BLaER1 treated with 17β-estradiol and CSF1 and Interleukin-3, amounts not matched to agents 10 nM and 100 nM (cell line): ENCODE measurements at regions not wholly inside any gene's neighbourhood (a gene's known extent, or its start where the extent isn't known, plus 50 kb on each side); places are given as distances from the start of the nearest gene placed in this dataset.

Source experiments
- H3K27ac ChIP-seq, 11 experiments: shearing (Covaris generic); formaldehyde crosslinking; 2 replicates each; pipeline ENCODE4 v1.8.1; 2022
- H3K27me3 ChIP-seq, 11 experiments: shearing (Covaris generic); formaldehyde crosslinking; 2 replicates each; pipeline ENCODE4 v1.8.1; 2022
- H3K36me3 ChIP-seq, 11 experiments: shearing (Covaris generic); formaldehyde crosslinking; 2 replicates each; pipeline ENCODE4 v1.8.1; 2022
- H3K4me1 ChIP-seq, 10 experiments: shearing (Covaris generic); formaldehyde crosslinking; 2 replicates each; pipeline ENCODE4 v1.8.1; 2022
- H3K4me2 ChIP-seq, 11 experiments: shearing (Covaris generic); formaldehyde crosslinking; 2 replicates each; pipeline ENCODE4 v1.8.1; 2022
- H3K4me3 ChIP-seq, 10 experiments: shearing (Covaris generic); formaldehyde crosslinking; 2 replicates each; pipeline ENCODE4 v1.8.1; 2022
- H3K9ac ChIP-seq, 11 experiments: shearing (Covaris generic); formaldehyde crosslinking; 2 replicates each; pipeline ENCODE4 v1.8.1; 2022
- H3K9me3 ChIP-seq, 11 experiments: shearing (Covaris generic); formaldehyde crosslinking; replicated peaks in 1 of 11; 2 replicates each; pipeline ENCODE4 v1.8.1; 2022
- H4K20me1 ChIP-seq, 11 experiments: shearing (Covaris generic); formaldehyde crosslinking; 2 replicates each; pipeline ENCODE4 v1.8.1; 2022
- Cebpa-rat ChIP-seq, 11 experiments: shearing (Covaris generic); IDR thresholded peaks; 2 replicates each; pipeline ENCODE4 v1.8.1; 2022

DNA sequence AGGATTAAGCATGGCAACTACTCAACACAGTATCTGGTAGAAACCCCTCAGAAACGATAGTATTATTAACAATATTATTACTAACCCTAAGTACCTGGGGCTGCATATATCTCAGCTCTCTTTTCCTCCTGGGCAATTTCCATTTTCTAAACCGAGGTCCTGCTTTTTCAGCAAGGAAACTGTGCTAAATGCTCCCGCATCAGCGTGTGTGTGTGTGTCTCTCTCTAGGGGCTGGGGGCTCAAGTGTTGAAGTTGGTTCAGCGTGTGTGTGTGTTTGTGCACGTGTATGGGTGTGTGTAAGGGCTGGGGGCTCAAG, 169.3 kb upstream of the MAF start:
- Histone ChIP-seq H3K4me1 (peaks cover 22 to 32% (median 26%) of the 10 kb centered on the region in 10 experiments), H3K9ac (peak overlapping the region; percentile 68 to 82 (median 80)), H4K20me1 (no peaks in the 10 kb centered on the region), H3K27me3 (no peaks in the 10 kb centered on the region), H3K9me3 (no peaks in the 10 kb centered on the region), H3K36me3 (no peaks in the 10 kb centered on the region), H3K27ac (peak overlapping the region; percentile 31 to 80 (median 70); a peak in 20 of 22 replicates), H3K4me3 (peak overlapping the region; percentile 58 to 76 (median 66)), H3K4me2 (peak overlapping the region; percentile 64 to 83 (median 79))
- TF ChIP-seq Cebpa-rat (IDR thresholded peaks at IDR 0.05), result no peak

- Histone ChIP-seq H3K9ac (0 out of 22 replicates have a peak overlapping the region, but pooled peaks of 1 of the 11 experiments have one; percentile 40), H3K27me3 (no peaks in the 10 kb centered on the region), H4K20me1 (no peaks in the 10 kb centered on the region), H3K4me2 (peak overlapping the region; percentile 64 to 83 (median 79)), H3K9me3 (no peaks in the 10 kb centered on the region), H3K36me3 (no peaks in the 10 kb centered on the region), H3K27ac (no peak overlapping the region), H3K4me1 (peaks cover 22 to 32% (median 26%) of the 10 kb centered on the region in 10 experiments), H3K4me3 (no peak overlapping the region)
- TF ChIP-seq Cebpa-rat (IDR thresholded peaks at IDR 0.05), result no peak
These were observed 168.9 kb upstream of the MAF start for GRCh38 chr16:79769270-79769927.

GRCh38 chr16:79768276-79768970, 167.9 kb upstream of the MAF start:
- Histone ChIP-seq H3K9ac (peak overlapping the region in 9 of 11 experiments; percentile 12 to 42 (median 27); a peak in 10 of 22 replicates), H3K4me3 (no peak overlapping the region), H3K4me2 (peak overlapping the region; percentile 38 to 83 (median 78)), H3K4me1 (peaks cover 22 to 32% (median 26%) of the 10 kb centered on the region in 10 experiments), H3K27ac (peak overlapping the region in 4 of 11 experiments; percentile 10 to 42 (median 14); a peak in 6 of 22 replicates), H4K20me1 (no peaks in the 10 kb centered on the region), H3K9me3 (no peaks in the 10 kb centered on the region), H3K27me3 (no peaks in the 10 kb centered on the region), H3K36me3 (no peaks in the 10 kb centered on the region)
- no peak for TF ChIP-seq Cebpa-rat (IDR thresholded peaks at IDR 0.05)

- Histone ChIP-seq H3K9ac (peak overlapping the region in 5 of 11 experiments; percentile 13 to 42 (median 35); a peak in 6 of 22 replicates), H3K4me2 (peak overlapping the region; percentile 38 to 83 (median 78); a peak in 20 of 22 replicates), H3K27me3 (no peaks in the 10 kb centered on the region), H3K27ac (peak overlapping the region in 4 of 11 experiments; percentile 10 to 42 (median 14); a peak in 5 of 22 replicates), H4K20me1 (no peaks in the 10 kb centered on the region), H3K9me3 (no peaks in the 10 kb centered on the region), H3K4me3 (no peak overlapping the region), H3K36me3 (no peaks in the 10 kb centered on the region), H3K4me1 (peaks cover 22 to 32% (median 26%) of the 10 kb centered on the region in 10 experiments)
- TF ChIP-seq Cebpa-rat (IDR thresholded peaks at IDR 0.05), result no peak
These were observed 167.1 kb upstream of the MAF start for GRCh38 chr16:79767421-79768275.

DNA sequence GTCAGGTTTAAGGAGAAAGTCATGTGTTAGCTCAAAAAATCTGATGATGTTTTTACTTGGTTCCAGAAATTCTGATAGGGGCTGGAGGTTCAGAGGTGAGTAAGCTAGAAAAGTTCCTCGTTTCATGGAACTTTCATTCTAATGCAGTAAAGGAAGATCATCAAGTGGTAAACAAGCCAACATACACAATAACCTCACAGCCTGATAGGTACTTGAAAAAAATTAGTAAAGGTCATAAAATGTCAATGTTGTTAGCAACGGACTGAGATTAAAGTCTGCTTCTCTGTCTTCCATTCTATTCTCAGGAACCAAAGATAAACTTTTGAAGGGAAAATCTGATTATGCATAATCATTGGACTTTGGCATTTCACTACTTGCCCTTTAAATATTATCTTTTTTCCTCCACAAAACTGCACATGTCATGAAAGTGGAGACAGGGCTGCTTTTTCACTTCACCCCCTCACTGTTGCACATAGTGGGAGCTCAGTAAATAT, 165.4 kb upstream of the MAF start:
- no peak overlapping the region for H3K4me3 ChIP-seq
- no peak overlapping the region for H3K27ac ChIP-seq
- H3K4me2 ChIP-seq, result no peak overlapping the region
- no peaks in the 10 kb centered on the region for H4K20me1 ChIP-seq
- peaks cover 19 to 30% (median 26%) of the 10 kb centered on the region in 10 experiments for H3K4me1 ChIP-seq
- no peak for TF ChIP-seq Cebpa-rat (IDR thresholded peaks at IDR 0.05)
- H3K36me3 ChIP-seq, result no peaks in the 10 kb centered on the region
- no peaks in the 10 kb centered on the region for H3K27me3 ChIP-seq
- H3K9me3 ChIP-seq, result no peaks in the 10 kb centered on the region
- H3K9ac ChIP-seq, result no peak overlapping the region

DNA sequence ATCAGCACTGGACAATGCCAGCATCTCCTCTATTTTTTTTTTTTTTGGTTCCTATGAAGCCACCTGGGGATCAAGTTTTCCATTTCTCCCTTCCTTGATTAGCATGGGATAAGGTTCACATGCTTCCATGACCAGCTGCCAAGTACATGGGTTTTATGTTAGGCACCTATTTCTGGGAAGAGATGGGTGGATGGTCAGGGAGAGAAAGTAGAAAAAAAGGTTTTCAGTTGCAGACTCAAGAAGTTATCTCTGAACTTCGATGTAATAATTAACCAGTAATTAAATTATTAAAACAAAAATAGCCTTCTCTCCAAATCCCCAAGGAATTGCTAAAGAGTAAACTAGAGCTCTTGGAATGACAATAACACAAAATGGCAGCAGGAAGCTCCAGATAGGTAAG, 164.9 kb upstream of the MAF start:
- TF ChIP-seq Cebpa-rat (IDR thresholded peaks at IDR 0.05), result no peak
- no peak overlapping the region for H3K27ac ChIP-seq
- peaks cover 17 to 27% (median 25%) of the 10 kb centered on the region in 10 experiments for H3K4me1 ChIP-seq
- H3K36me3 ChIP-seq, result no peaks in the 10 kb centered on the region
- H3K9ac ChIP-seq, result no peak overlapping the region
- H3K4me2 ChIP-seq, result no peak overlapping the region
- H3K27me3 ChIP-seq, result no peaks in the 10 kb centered on the region
- no peaks in the 10 kb centered on the region for H4K20me1 ChIP-seq
- H3K9me3 ChIP-seq, result no peaks in the 10 kb centered on the region
- H3K4me3 ChIP-seq, result no peak overlapping the region

GRCh38 chr16:79764415-79765110, 164.0 kb upstream of the MAF start:
- TF ChIP-seq Cebpa-rat (IDR thresholded peaks at IDR 0.05), result no peak

DNA sequence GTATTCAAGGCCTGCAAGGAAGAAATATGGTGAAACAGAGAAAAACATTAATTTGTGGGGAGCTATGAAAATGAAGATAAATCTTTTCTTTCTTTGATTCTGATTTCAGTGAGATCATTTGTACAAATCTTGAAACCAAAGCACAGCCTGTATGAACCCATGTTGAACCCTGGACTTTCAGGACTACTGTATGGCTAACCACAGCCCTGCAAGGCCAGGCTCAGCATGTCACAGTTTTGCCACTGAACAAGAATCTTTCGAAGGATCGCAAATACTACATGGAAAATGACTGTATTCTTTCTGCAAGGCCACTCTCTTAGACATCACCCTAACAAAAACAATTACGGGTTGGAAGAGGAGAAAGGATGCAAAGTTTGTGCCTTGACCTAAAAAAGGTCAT, 161.7 kb upstream of the MAF start:
- Histone ChIP-seq H3K27ac (no peak overlapping the region), H3K9ac (no peak overlapping the region), H3K4me1 (no peaks in the 10 kb centered on the region; a peak in 2 of 20 replicates), H3K27me3 (no peaks in the 10 kb centered on the region), H3K4me3 (no peak overlapping the region), H3K4me2 (no peak overlapping the region), H3K36me3 (no peaks in the 10 kb centered on the region), H4K20me1 (no peaks in the 10 kb centered on the region), H3K9me3 (no peaks in the 10 kb centered on the region)
- no peak for TF ChIP-seq Cebpa-rat (IDR thresholded peaks at IDR 0.05)

More at GRCh38 chr16:79764415-79765110, 164.0 kb upstream of the MAF start:
- Histone ChIP-seq H4K20me1 (no peaks in the 10 kb centered on the region), H3K36me3 (no peaks in the 10 kb centered on the region), H3K27me3 (no peaks in the 10 kb centered on the region), H3K9ac (no peak overlapping the region), H3K9me3 (no peaks in the 10 kb centered on the region), H3K4me1 (peaks cover 11 to 20% (median 19%) of the 10 kb centered on the region in 10 experiments), H3K4me3 (no peak overlapping the region), H3K27ac (no peak overlapping the region), H3K4me2 (no peak overlapping the region)
